ENCODE measurements at regions not wholly inside any gene's neighbourhood (a gene's known extent, or its start where the extent isn't known, plus 50 kb on each side); places are given as distances from the start of the nearest gene placed in this dataset.

- no peak overlapping the region for H3K4me3 ChIP-seq (ENCODE audit: low read depth, low read length, poor library complexity, severe bottlenecking)
- DNase-seq (ENCODE audit: low spot score): no peak
- POLR2A ChIA-PET (ENCODE audit: low non-redundant PET): no interaction called here
- no TSS peak for BruUV-seq (replicated peaks)
- H3K4me1 ChIP-seq (ENCODE audit: insufficient read depth, low read length, poor library complexity, severe bottlenecking): peaks cover 21% of the 10 kb centered on the region
- H3K27me3 ChIP-seq (replicated peaks; ENCODE audit: insufficient read depth, low read depth, low read length, poor library complexity): no peaks in the 10 kb centered on the region
- intact Hi-C loops (cut with micrococcal nuclease; ENCODE audit: unreplicated experiment): no loop called here
- CTCF ChIA-PET: no interaction called here
- H3K36me3 ChIP-seq (ENCODE audit: insufficient read depth, low read length, poor library complexity, severe bottlenecking): no peaks in the 10 kb centered on the region
- TF ChIP-seq EZH2 (IDR thresholded peaks at IDR 0.05; ENCODE audit: borderline replicate concordance, low read depth, low read length, poor library complexity, severe bottlenecking): no peak
- no peak for TF ChIP-seq CTCF (conservative IDR thresholded peaks at IDR 0.05; ENCODE audit: low read depth, low read length)
- no peaks in the 10 kb centered on the region for H3K9me3 ChIP-seq (ENCODE audit: low read depth, low read length, poor library complexity, severe bottlenecking)
- H3K27ac ChIP-seq (ENCODE audit: low read depth, low read length, poor library complexity, severe bottlenecking): no peak overlapping the region
These were observed 381.2 kb upstream of the TBL1XR1 start for GRCh38 chr3:177578488-177578887.

- no peaks in the 10 kb centered on the region for H3K9me3 ChIP-seq (ENCODE audit: low read depth, low read length, poor library complexity, severe bottlenecking)
- TF ChIP-seq EZH2 (IDR thresholded peaks at IDR 0.05; ENCODE audit: borderline replicate concordance, low read depth, low read length, poor library complexity, severe bottlenecking) (no peak), CTCF (conservative IDR thresholded peaks at IDR 0.05; ENCODE audit: low read depth, low read length) (no peak)
- no peaks in the 10 kb centered on the region for H3K36me3 ChIP-seq (ENCODE audit: insufficient read depth, low read length, poor library complexity, severe bottlenecking)
- no peaks in the 10 kb centered on the region for H3K27me3 ChIP-seq (replicated peaks; ENCODE audit: insufficient read depth, low read depth, low read length, poor library complexity)
- intact Hi-C loops (cut with micrococcal nuclease; ENCODE audit: unreplicated experiment): no loop called here
- no peak for DNase-seq (ENCODE audit: low spot score)
- peaks cover 17% of the 10 kb centered on the region for H3K4me1 ChIP-seq (ENCODE audit: insufficient read depth, low read length, poor library complexity, severe bottlenecking)
- CTCF ChIA-PET: no interaction called here
- BruUV-seq (replicated peaks): no TSS peak
- no peak overlapping the region for H3K4me3 ChIP-seq (ENCODE audit: low read depth, low read length, poor library complexity, severe bottlenecking)
- POLR2A ChIA-PET (ENCODE audit: low non-redundant PET): no interaction called here
- no peak overlapping the region for H3K27ac ChIP-seq (ENCODE audit: low read depth, low read length, poor library complexity, severe bottlenecking)
These were observed 382.1 kb upstream of the TBL1XR1 start for GRCh38 chr3:177579419-177579818.

GRCh38 chr3:177580437-177580836 is 383.2 kb upstream of the TBL1XR1 start:
- TF ChIP-seq CTCF (conservative IDR thresholded peaks at IDR 0.05; ENCODE audit: low read depth, low read length) (no peak), EZH2 (IDR thresholded peaks at IDR 0.05; ENCODE audit: borderline replicate concordance, low read depth, low read length, poor library complexity, severe bottlenecking) (no peak)
- no peak overlapping the region for H3K27ac ChIP-seq (ENCODE audit: low read depth, low read length, poor library complexity, severe bottlenecking)
- intact Hi-C loops (cut with micrococcal nuclease; ENCODE audit: unreplicated experiment): no loop called here
- no peaks in the 10 kb centered on the region for H3K36me3 ChIP-seq (ENCODE audit: insufficient read depth, low read length, poor library complexity, severe bottlenecking)
- POLR2A ChIA-PET (ENCODE audit: low non-redundant PET): no interaction called here
- H3K9me3 ChIP-seq (ENCODE audit: low read depth, low read length, poor library complexity, severe bottlenecking): no peaks in the 10 kb centered on the region
- CTCF ChIA-PET: no interaction called here
- H3K4me3 ChIP-seq (ENCODE audit: low read depth, low read length, poor library complexity, severe bottlenecking): no peak overlapping the region
- peaks cover 7% of the 10 kb centered on the region for H3K4me1 ChIP-seq (ENCODE audit: insufficient read depth, low read length, poor library complexity, severe bottlenecking)
- DNase-seq (ENCODE audit: low spot score): no peak
- BruUV-seq (replicated peaks): no TSS peak
- H3K27me3 ChIP-seq (replicated peaks; ENCODE audit: insufficient read depth, low read depth, low read length, poor library complexity): no peaks in the 10 kb centered on the region

Data from A673 (cell line).